GM13977 (cell line): ENCODE measurements at regions not wholly inside any gene's neighbourhood (a gene's known extent, or its start where the extent isn't known, plus 50 kb on each side); places are given as distances from the start of the nearest gene placed in this dataset.

ENCODE experiments used
- DNase-seq: peaks from one replicate; pipeline ENCODE4 v3.0.0; 2012; ENCODE audit warnings: low spot score
- CTCF ChIP-seq: IDR thresholded peaks from 2 replicates; pipeline ENCODE4 v1.5.1; 2012; ENCODE audit warnings: mild to moderate bottlenecking, control low read depth; ENCODE audit not compliant: insufficient read depth; ENCODE audit errors: extremely low read depth, missing control alignments
- in situ Hi-C: fragments of 300-500 bp; cut with MboI; formaldehyde crosslinking; loops from one replicate; pipeline ENCODE4 v1.12.0; 2022; ENCODE audit warnings: low sequenced_read_pairs, low pct_unique_long_range_greater_than_20kb, mixed read lengths, inconsistent platforms; ENCODE audit not compliant: unreplicated experiment

DNA sequence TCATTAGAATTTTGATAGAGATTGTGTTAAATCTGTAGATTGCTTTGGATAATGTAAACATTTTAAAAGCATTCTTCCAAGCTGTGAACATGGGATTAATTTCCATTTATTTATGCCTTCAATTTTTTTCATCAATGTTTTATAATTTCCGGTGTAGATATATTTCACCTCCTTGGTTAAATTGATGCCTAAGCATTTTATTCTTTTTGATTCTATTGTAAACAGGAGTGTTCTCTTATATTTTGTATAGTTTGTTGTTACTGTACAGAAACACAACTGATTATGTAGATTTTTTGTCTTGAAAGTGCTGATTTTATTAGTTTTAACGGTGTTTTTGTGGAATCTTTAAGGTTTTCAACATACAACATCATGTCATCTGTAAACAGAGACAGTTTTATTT, 355.0 kb downstream of the EDEM1 start:
- TF ChIP-seq CTCF: no peak
- in situ Hi-C loops: no loop called here
- DNase-seq: no peak

DNA sequence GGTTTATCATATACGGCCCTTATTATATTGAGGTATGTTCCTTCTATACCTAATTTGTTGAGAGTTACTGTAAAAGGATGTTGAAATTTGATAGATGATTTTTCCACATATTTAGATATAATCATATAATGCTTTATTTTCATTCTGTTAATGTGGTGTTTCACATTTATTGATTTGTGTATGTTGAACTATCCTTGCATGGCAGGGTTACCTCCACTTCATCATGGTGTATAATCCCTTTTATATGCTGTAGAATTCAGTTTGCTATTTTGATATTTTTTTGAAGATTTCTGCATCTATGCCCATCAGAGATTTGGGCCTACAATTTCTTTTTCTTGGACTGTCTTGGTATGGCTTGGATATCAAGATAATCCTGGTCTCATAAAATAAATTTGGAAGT, 355.5 kb downstream of the EDEM1 start:
- no peak for TF ChIP-seq CTCF
- in situ Hi-C loops: no loop called here
- DNase-seq: no peak

- in situ Hi-C loops: no loop called here
- no peak for DNase-seq
- no peak for TF ChIP-seq CTCF
Measured at GRCh38 chr3:5545719-5546118, 358.2 kb downstream of the EDEM1 start.

- in situ Hi-C loops: no loop called here
- DNase-seq: no peak
- no peak for TF ChIP-seq CTCF
Measured at GRCh38 chr3:5553203-5553602, 365.7 kb downstream of the EDEM1 start.

DNA sequence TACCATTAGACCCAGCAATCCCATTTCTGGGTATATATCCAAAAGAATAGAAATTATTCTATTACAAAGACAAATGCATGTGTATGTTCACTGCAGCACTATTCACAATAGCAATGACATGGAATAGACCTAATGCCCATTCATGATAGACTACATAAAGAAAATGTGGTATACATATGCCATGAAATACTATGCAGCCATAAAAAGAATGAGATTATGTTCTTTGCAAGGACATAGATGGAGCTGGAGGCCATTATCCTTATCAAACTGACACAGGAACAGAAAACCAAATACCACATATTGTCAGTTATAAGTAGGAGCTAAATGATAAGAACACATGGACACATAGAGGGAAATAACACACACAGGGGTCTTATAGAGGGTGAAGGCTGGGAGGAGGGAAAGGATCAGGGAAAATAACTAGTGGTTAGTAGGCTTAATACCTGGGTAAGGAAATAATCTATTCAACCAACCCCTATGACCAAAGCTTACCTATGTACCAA, 366.8 kb downstream of the EDEM1 start:
- TF ChIP-seq CTCF: no peak
- no peak for DNase-seq
- in situ Hi-C loops: no loop called here

DNA sequence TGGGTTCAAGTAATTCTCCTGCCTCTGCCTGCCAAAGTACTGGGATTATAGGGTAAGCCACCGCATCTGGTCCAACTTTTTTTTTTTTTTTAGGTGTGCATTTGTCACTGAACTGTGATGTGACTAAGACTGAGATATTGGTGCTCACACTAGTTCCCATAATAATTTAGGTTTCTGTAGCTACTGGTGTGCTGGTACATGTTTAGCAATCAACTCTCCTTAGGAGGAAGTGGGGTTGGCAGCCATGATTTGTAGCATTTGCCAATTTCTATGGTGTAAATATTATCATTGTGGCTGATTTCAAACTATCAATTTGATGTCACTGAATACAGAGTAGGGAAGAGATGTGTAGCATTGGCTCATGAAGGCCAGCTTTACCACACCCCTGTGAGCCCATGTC, 372.7 kb downstream of the EDEM1 start:
- DNase-seq: no peak
- TF ChIP-seq CTCF: no peak
- in situ Hi-C loops: no loop called here
